ENCODE measurements at regions not wholly inside any gene's neighbourhood (a gene's known extent, or its start where the extent isn't known, plus 50 kb on each side); places are given as distances from the start of the nearest gene placed in this dataset.

GRCh38 chr11:28939381-28939780 lies 831.2 kb downstream of the METTL15 start:
- ATAC-seq, result no peak
- TF ChIP-seq ESRRG (CRISPR knock-in tag; IDR thresholded peaks at IDR 0.05), result no peak
- TF ChIP-seq PPARA (CRISPR knock-in tag; IDR thresholded peaks at IDR 0.05; ENCODE audit: borderline replicate concordance), result no peak
- no peak for TF ChIP-seq TOX (CRISPR knock-in tag; IDR thresholded peaks at IDR 0.05; ENCODE audit: borderline replicate concordance)
- no peak for TF ChIP-seq TCF4 (CRISPR knock-in tag; IDR thresholded peaks at IDR 0.05; ENCODE audit: borderline replicate concordance)
- TF ChIP-seq ISL1 (CRISPR knock-in tag; IDR thresholded peaks at IDR 0.05), result no peak
- TF ChIP-seq RARB (CRISPR knock-in tag; IDR thresholded peaks at IDR 0.05), result no peak
- TF ChIP-seq ZNF8 (CRISPR knock-in tag; IDR thresholded peaks at IDR 0.05), result no peak
- no peak for TF ChIP-seq BACH2 (CRISPR knock-in tag; IDR thresholded peaks at IDR 0.05; ENCODE audit: borderline replicate concordance)
- TF ChIP-seq SNAI2 (CRISPR knock-in tag; IDR thresholded peaks at IDR 0.05), result no peak

GRCh38 chr11:28938091-28938490 lies 829.9 kb downstream of the METTL15 start:
- ATAC-seq, result no peak
- TF ChIP-seq CSDC2 (CRISPR knock-in tag; IDR thresholded peaks at IDR 0.05) (no peak), ISL1 (CRISPR knock-in tag; IDR thresholded peaks at IDR 0.05) (no peak), SNAI2 (CRISPR knock-in tag; IDR thresholded peaks at IDR 0.05) (no peak), GLIS3 (CRISPR knock-in tag; IDR thresholded peaks at IDR 0.05) (no peak), TOX (CRISPR knock-in tag; IDR thresholded peaks at IDR 0.05; ENCODE audit: borderline replicate concordance) (no peak), ZFP30 (CRISPR knock-in tag; IDR thresholded peaks at IDR 0.05) (no peak), PPARA (CRISPR knock-in tag; IDR thresholded peaks at IDR 0.05; ENCODE audit: borderline replicate concordance) (no peak), RARB (CRISPR knock-in tag; IDR thresholded peaks at IDR 0.05) (no peak), CREB5 (CRISPR knock-in tag; IDR thresholded peaks at IDR 0.05; ENCODE audit: low read depth) (no peak), TCF4 (CRISPR knock-in tag; IDR thresholded peaks at IDR 0.05; ENCODE audit: borderline replicate concordance) (no peak), ZNF70 (CRISPR knock-in tag; IDR thresholded peaks at IDR 0.05) (no peak), TSHZ2 (CRISPR knock-in tag; IDR thresholded peaks at IDR 0.05) (no peak), CSRNP3 (CRISPR knock-in tag; IDR thresholded peaks at IDR 0.05) (no peak), ZFP3 (CRISPR knock-in tag; IDR thresholded peaks at IDR 0.05) (no peak), ZC3H10 (CRISPR knock-in tag; IDR thresholded peaks at IDR 0.05) (no peak), POU6F1 (CRISPR knock-in tag; IDR thresholded peaks at IDR 0.05; ENCODE audit: borderline replicate concordance, low read depth) (no peak), ARNTL (CRISPR knock-in tag; IDR thresholded peaks at IDR 0.05; ENCODE audit: borderline replicate concordance, low read depth) (no peak), BACH2 (CRISPR knock-in tag; IDR thresholded peaks at IDR 0.05; ENCODE audit: borderline replicate concordance) (no peak)

- TF ChIP-seq CSDC2 (CRISPR knock-in tag; IDR thresholded peaks at IDR 0.05) (no peak), PPARA (CRISPR knock-in tag; IDR thresholded peaks at IDR 0.05; ENCODE audit: borderline replicate concordance) (no peak), TOX (CRISPR knock-in tag; IDR thresholded peaks at IDR 0.05; ENCODE audit: borderline replicate concordance) (no peak), CSRNP3 (CRISPR knock-in tag; IDR thresholded peaks at IDR 0.05) (no peak), BACH2 (CRISPR knock-in tag; IDR thresholded peaks at IDR 0.05; ENCODE audit: borderline replicate concordance) (no peak), TSHZ2 (CRISPR knock-in tag; IDR thresholded peaks at IDR 0.05) (no peak), ARNTL (CRISPR knock-in tag; IDR thresholded peaks at IDR 0.05; ENCODE audit: borderline replicate concordance, low read depth) (no peak), PATZ1 (CRISPR knock-in tag; IDR thresholded peaks at IDR 0.05; ENCODE audit: borderline replicate concordance) (no peak), ISL1 (CRISPR knock-in tag; IDR thresholded peaks at IDR 0.05) (no peak), SNAI2 (CRISPR knock-in tag; IDR thresholded peaks at IDR 0.05) (no peak)
- ATAC-seq, result no peak
These were observed 824.8 kb downstream of the METTL15 start for GRCh38 chr11:28932940-28933339.
